Choroid plexus epithelial cell (primary cell): ENCODE measurements at regions not wholly inside any gene's neighbourhood (a gene's known extent, or its start where the extent isn't known, plus 50 kb on each side); places are given as distances from the start of the nearest gene placed in this dataset.

ENCODE experiments used
- DNase-seq: peaks from one replicate; pipeline ENCODE4 v3.0.0-alpha.2; 2010; ENCODE audit warnings: low read depth
- H3K4me3 ChIP-seq: 2 replicates; pipeline ENCODE4 v1.5.1; 2011; ENCODE audit warnings: low read depth, mild to moderate bottlenecking, control low read depth, low read length, moderate library complexity
- CTCF ChIP-seq: conservative IDR thresholded peaks from 2 replicates; pipeline ENCODE4 v1.5.1; 2011; ENCODE audit warnings: low read depth, mild to moderate bottlenecking, control low read depth, inconsistent platforms, low read length, moderate library complexity

DNA sequence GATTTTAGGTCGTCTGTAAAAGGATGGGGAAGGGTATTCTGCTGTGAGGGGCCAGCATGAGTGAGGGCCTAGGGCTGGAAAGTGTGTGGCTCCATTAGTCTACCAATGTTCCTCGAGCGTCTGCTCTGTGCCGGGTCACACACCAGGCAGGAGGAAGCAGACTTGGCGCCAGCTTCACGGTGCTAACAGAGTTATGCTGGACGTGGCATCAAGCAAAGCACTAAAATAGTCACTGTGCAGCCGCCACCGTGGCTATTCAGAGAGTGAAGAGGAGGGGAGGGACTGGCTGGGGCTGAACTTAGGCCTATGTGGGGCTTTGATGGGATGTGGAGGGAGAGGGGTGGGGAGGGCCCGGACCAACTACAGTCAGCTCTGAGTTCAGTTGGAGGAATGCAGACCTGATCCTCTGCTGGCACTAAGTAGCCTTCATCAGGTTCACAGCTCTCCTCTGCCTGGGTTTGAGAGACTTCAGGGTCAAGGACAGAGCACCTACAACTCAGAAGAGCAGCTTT is 83.9 kb upstream of the MSX1 start:
- no peak overlapping the region for H3K4me3 ChIP-seq
- no peak for TF ChIP-seq CTCF
- DNase-seq: no peak

GRCh38 chr4:4772534-4772933 is 86.9 kb upstream of the MSX1 start:
- no peak for TF ChIP-seq CTCF
- no peak for DNase-seq
- H3K4me3 ChIP-seq: no peak overlapping the region

GRCh38 chr4:4771160-4771559 is 88.3 kb upstream of the MSX1 start:
- no peak for DNase-seq
- TF ChIP-seq CTCF: no peak
- H3K4me3 ChIP-seq: no peak overlapping the region

DNA sequence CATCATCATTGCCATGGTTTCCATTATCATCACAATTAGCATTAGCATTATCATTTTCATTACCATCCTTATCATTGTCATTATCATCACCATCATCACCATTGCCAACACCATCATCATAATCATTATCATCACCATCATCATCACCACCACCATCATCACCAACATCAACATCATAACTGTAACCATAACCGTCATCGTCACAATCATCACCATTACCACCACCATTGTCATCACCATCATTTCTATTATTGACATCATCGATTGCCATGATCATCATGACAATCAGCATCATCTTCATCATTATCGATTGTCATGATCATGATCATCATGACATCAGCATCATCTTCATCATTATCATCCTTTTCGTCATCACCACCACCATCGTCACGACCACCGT is 88.9 kb upstream of the MSX1 start:
- TF ChIP-seq CTCF: no peak
- H3K4me3 ChIP-seq: no peak overlapping the region
- DNase-seq: no peak

GRCh38 chr4:4766564-4766963 is 92.9 kb upstream of the MSX1 start:
- H3K4me3 ChIP-seq: no peak overlapping the region
- peak; percentile 57 for DNase-seq
- no peak for TF ChIP-seq CTCF

DNA sequence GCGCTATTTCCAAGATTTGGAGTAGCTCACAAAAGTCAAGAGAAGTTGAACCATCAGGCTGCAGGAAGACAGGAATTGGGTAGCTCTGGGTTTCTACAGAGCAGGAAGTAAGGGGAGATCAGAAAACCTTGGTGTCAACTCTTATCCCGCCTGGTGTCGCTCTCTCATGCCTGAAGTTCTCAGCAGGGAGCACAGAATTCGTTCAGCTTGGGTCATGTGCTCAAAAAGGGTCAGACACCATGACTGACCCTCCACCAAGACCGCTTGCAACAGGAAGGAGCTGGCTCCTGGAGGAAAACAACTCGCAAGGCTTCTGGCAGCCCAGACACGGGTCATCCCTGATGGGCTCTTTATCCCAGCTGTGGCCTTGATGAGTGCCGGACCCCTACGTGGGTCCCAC is 93.7 kb upstream of the MSX1 start:
- peak; percentile 25 for TF ChIP-seq CTCF
- DNase-seq: peak; percentile 67
- H3K4me3 ChIP-seq: no peak overlapping the region

- TF ChIP-seq CTCF: no peak
- H3K4me3 ChIP-seq: no peak overlapping the region
- no peak for DNase-seq
These were observed 94.9 kb upstream of the MSX1 start for GRCh38 chr4:4764558-4764905.
